ENCODE measurements at regions not wholly inside any gene's neighbourhood (a gene's known extent, or its start where the extent isn't known, plus 50 kb on each side); places are given as distances from the start of the nearest gene placed in this dataset.

DNA sequence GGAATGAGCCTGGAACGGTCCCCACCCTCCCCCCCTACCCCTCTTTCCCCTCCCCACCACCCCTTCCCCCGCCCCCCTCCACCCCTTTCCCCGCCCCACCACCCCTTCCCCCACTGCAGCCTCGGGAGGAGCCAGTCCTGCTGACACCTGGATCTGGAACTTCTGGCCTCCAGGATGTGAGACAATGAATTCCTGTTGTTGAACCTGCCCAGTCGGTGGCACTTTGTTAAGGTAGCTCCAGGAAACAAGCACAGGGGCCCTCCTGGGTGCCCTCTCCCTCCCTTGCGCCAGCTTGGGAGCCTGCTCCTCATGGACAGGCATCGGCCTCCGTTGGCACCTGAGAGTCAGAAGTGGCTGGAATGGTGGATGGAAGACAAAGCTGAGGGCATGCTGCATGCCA, 152.4 kb upstream of the FOXF1 start:
- Histone ChIP-seq H3K4me1 (ENCODE audit: control insufficient read depth, extremely low read depth, insufficient read depth, low read length) (no peaks in the 10 kb centered on the region), H3K9me1 (ENCODE audit: control insufficient read depth, extremely low read depth, insufficient read depth, low read length) (no peaks in the 10 kb centered on the region), H3K27me3 (ENCODE audit: control insufficient read depth, extremely low read depth, insufficient read depth, low read length) (no peaks in the 10 kb centered on the region), H3K4me3 (ENCODE audit: control insufficient read depth in 2 of 3, extremely low read depth in 1 of 3, insufficient read depth in 2 of 3, low read depth in 1 of 3, low read length in 3 of 3) (no peak overlapping the region), H3K4me2 (ENCODE audit: control insufficient read depth, extremely low read depth, insufficient read depth, low read depth, low read length) (no peak overlapping the region), H3K36me3 (ENCODE audit: control insufficient read depth in 2 of 2, extremely low read depth in 1 of 2, insufficient read depth in 2 of 2, low read length in 2 of 2) (no peaks in the 10 kb centered on the region), H3K9me3 (ENCODE audit: control insufficient read depth, low read depth, low read length) (no peaks in the 10 kb centered on the region), H3K79me2 (ENCODE audit: control insufficient read depth, insufficient read depth, low read length) (no peaks in the 10 kb centered on the region), H4K20me1 (ENCODE audit: control insufficient read depth, extremely low read depth, insufficient read depth, low read length) (no peaks in the 10 kb centered on the region), H2AFZ (ENCODE audit: control insufficient read depth, low read length) (no peak overlapping the region), H3K27ac (ENCODE audit: control insufficient read depth, insufficient read depth, low read length) (no peak overlapping the region), H3K9ac (ENCODE audit: control insufficient read depth, extremely low read depth, insufficient read depth, low read length) (no peak overlapping the region)
- dilution Hi-C loops (cut with MboI; ENCODE audit: extremely low pct_ligation_motif_present, low sequenced_read_pairs), result no loop called here
- FAIRE-seq (no peak), DNase-seq (ENCODE audit: low read depth, low spot score) (no peak)
- TF ChIP-seq CTCF (optimal IDR thresholded peaks at IDR 0.05 in 1 of 3, IDR thresholded peaks at IDR 0.05 in 1 of 3, conservative IDR thresholded peaks at IDR 0.05 in 1 of 3; ENCODE audit: extremely low read depth in 1 of 3, insufficient read depth in 2 of 3, low read length in 3 of 3) (no peak), EZH2 (IDR thresholded peaks at IDR 0.05; ENCODE audit: low read length) (no peak)

GRCh38 chr16:86359571-86359970, 150.8 kb upstream of the FOXF1 start:
- FAIRE-seq (no peak), DNase-seq (ENCODE audit: low read depth, low spot score) (no peak)
- Histone ChIP-seq H3K27ac (ENCODE audit: control insufficient read depth, insufficient read depth, low read length) (no peak overlapping the region), H3K4me2 (ENCODE audit: control insufficient read depth, extremely low read depth, insufficient read depth, low read depth, low read length) (no peak overlapping the region), H2AFZ (ENCODE audit: control insufficient read depth, low read length) (no peak overlapping the region), H3K4me1 (ENCODE audit: control insufficient read depth, extremely low read depth, insufficient read depth, low read length) (no peaks in the 10 kb centered on the region), H4K20me1 (ENCODE audit: control insufficient read depth, extremely low read depth, insufficient read depth, low read length) (no peaks in the 10 kb centered on the region), H3K4me3 (ENCODE audit: control insufficient read depth in 2 of 3, extremely low read depth in 1 of 3, insufficient read depth in 2 of 3, low read depth in 1 of 3, low read length in 3 of 3) (no peak overlapping the region), H3K9me3 (ENCODE audit: control insufficient read depth, low read depth, low read length) (no peaks in the 10 kb centered on the region), H3K36me3 (ENCODE audit: control insufficient read depth in 2 of 2, extremely low read depth in 1 of 2, insufficient read depth in 2 of 2, low read length in 2 of 2) (no peaks in the 10 kb centered on the region), H3K9me1 (ENCODE audit: control insufficient read depth, extremely low read depth, insufficient read depth, low read length) (no peaks in the 10 kb centered on the region), H3K27me3 (ENCODE audit: control insufficient read depth, extremely low read depth, insufficient read depth, low read length) (no peaks in the 10 kb centered on the region), H3K79me2 (ENCODE audit: control insufficient read depth, insufficient read depth, low read length) (no peaks in the 10 kb centered on the region), H3K9ac (ENCODE audit: control insufficient read depth, extremely low read depth, insufficient read depth, low read length) (no peak overlapping the region)
- TF ChIP-seq EZH2 (IDR thresholded peaks at IDR 0.05; ENCODE audit: low read length), result no peak
- no peak for TF ChIP-seq CTCF (optimal IDR thresholded peaks at IDR 0.05 in 1 of 3, IDR thresholded peaks at IDR 0.05 in 1 of 3, conservative IDR thresholded peaks at IDR 0.05 in 1 of 3; ENCODE audit: extremely low read depth in 1 of 3, insufficient read depth in 2 of 3, low read length in 3 of 3)
- dilution Hi-C loops (cut with MboI; ENCODE audit: extremely low pct_ligation_motif_present, low sequenced_read_pairs), result no loop called here

Measured in keratinocyte (primary cell).